PC-3 (cell line): ENCODE measurements at regions not wholly inside any gene's neighbourhood (a gene's known extent, or its start where the extent isn't known, plus 50 kb on each side); places are given as distances from the start of the nearest gene placed in this dataset.

Experiments
- ATAC-seq: fragments of 200-7000 bp; cut with Tn5 transposase; 2 replicates; pipeline ENCODE4 v1.9.1; 2020; ENCODE audit warnings: mild to moderate bottlenecking, moderate library complexity
- BruUV-seq: library from RNA; stranded (reverse); fragments of 400-500 nt; replicated peaks from 2 replicates; lab custom pipeline; 2021; lab: Mats Ljungman, UMichigan
- CTCF ChIA-PET: fragments of 300-600 bp; sonication (Branson Sonifier 250); formaldehyde crosslinking; loops from one replicate; lab custom pipeline; 2022; ENCODE audit warnings: antibody characterized with exemption; lab: Charles Lee
- POLR2A ChIA-PET: fragments of 300-600 bp; sonication (Branson Sonifier 250); formaldehyde crosslinking; loops from one replicate; lab custom pipeline; 2022; ENCODE audit warnings: antibody characterized with exemption; ENCODE audit not compliant: unreplicated experiment; lab: Charles Lee
- DNase-seq: peaks from one replicate; pipeline ENCODE4 v3.0.0-alpha.2; 2015
- H2AFZ ChIP-seq: fragments of 300-600 bp; sonication (generic); 2 replicates; pipeline ENCODE4 v1.6.0; 2016; ENCODE audit warnings: antibody characterized with exemption, low read length
- H3F3A ChIP-seq: fragments of 300-600 bp; sonication (generic); one replicate; pipeline ENCODE4 v1.6.0; 2017; ENCODE audit warnings: antibody characterized with exemption, low read length, control low read depth, mild to moderate bottlenecking; ENCODE audit not compliant: unreplicated experiment
- H3K27ac ChIP-seq: fragments of 300-600 bp; sonication (generic); 2 replicates; pipeline ENCODE4 v1.5.1; 2016; ENCODE audit warnings: mild to moderate bottlenecking, low read length
- H3K27me3 ChIP-seq: fragments of 300-600 bp; sonication (generic); 2 replicates; pipeline ENCODE4 v1.6.1; 2016; ENCODE audit warnings: low read length, mixed read lengths
- H3K36me3 ChIP-seq: fragments of 300-600 bp; sonication (generic); 2 replicates; pipeline ENCODE4 v1.6.1; 2016; ENCODE audit warnings: low read depth, mixed run types, low read length, mixed read lengths
- H3K4me1 ChIP-seq: fragments of 300-600 bp; sonication (generic); 2 replicates; pipeline ENCODE4 v1.5.1; 2016; ENCODE audit warnings: low read length; ENCODE audit not compliant: insufficient read depth
- H3K4me2 ChIP-seq: fragments of 300-600 bp; sonication (generic); 2 replicates; pipeline ENCODE4 v1.6.0; 2016; ENCODE audit warnings: low read length
- H3K4me3 ChIP-seq: fragments of 300-600 bp; sonication (generic); 2 replicates; pipeline ENCODE4 v1.5.1; 2016; ENCODE audit warnings: mild to moderate bottlenecking, low read length, mixed read lengths
- H3K79me2 ChIP-seq: fragments of 300-600 bp; sonication (generic); 2 replicates; pipeline ENCODE4 v1.6.1; 2017; ENCODE audit warnings: low read length, mixed read lengths
- H3K9ac ChIP-seq: fragments of 300-600 bp; sonication (generic); 2 replicates; pipeline ENCODE4 v1.6.0; 2016; ENCODE audit warnings: mild to moderate bottlenecking, low read length
- H3K9me2 ChIP-seq: fragments of 300-600 bp; sonication (generic); replicated peaks from 2 replicates; pipeline ENCODE4 v1.6.1; 2016; ENCODE audit warnings: mixed run types, low read length, mixed read lengths
- H3K9me3 ChIP-seq: fragments of 300-600 bp; sonication (generic); 2 replicates; pipeline ENCODE4 v1.6.1; 2016; ENCODE audit warnings: low read length, mixed read lengths
- H4K20me1 ChIP-seq: fragments of 300-600 bp; sonication (generic); 2 replicates; pipeline ENCODE4 v1.6.1; 2016; ENCODE audit warnings: low read length, mixed read lengths
- CTCF ChIP-seq: fragments of 300-600 bp; sonication (generic); conservative IDR thresholded peaks from 2 replicates; pipeline ENCODE4 v1.5.1; 2017; ENCODE audit warnings: antibody characterized with exemption, low read depth, mild to moderate bottlenecking, low read length
- EZH2 ChIP-seq: fragments of 300-600 bp; sonication (generic); IDR thresholded peaks from one replicate; pipeline ENCODE4 v1.6.1; 2017; ENCODE audit warnings: antibody characterized with exemption, mild to moderate bottlenecking, low read length; ENCODE audit not compliant: unreplicated experiment
- EZH2phosphoT487 ChIP-seq: fragments of 300-600 bp; sonication (generic); IDR thresholded peaks from 2 replicates; pipeline ENCODE4 v1.6.1; 2018; ENCODE audit warnings: mild to moderate bottlenecking, antibody characterized with exemption, low read length, borderline replicate concordance
- intact Hi-C: fragments of 100-400 bp; cut with micrococcal nuclease; formaldehyde crosslinking; loops from 2 replicates; pipeline ENCODE4 v1.9.0; 2023

GRCh38 chr21:27225151-27225550, 258.3 kb upstream of the ADAMTS5 start:
- H3K79me2 ChIP-seq: no peaks in the 10 kb centered on the region
- ATAC-seq: no peak

GRCh38 chr21:27224169-27224568, 257.3 kb upstream of the ADAMTS5 start:
- H3K4me2 ChIP-seq: no peak overlapping the region
- TF ChIP-seq CTCF: no peak
- TF ChIP-seq EZH2: no peak
- TF ChIP-seq EZH2phosphoT487: no peak
- H3K27me3 ChIP-seq: no peaks in the 10 kb centered on the region
- H2AFZ ChIP-seq: no peak overlapping the region
- POLR2A ChIA-PET: no interaction called here
- no peaks in the 10 kb centered on the region for H3K36me3 ChIP-seq
- DNase-seq: no peak
- no TSS peak for BruUV-seq
- intact Hi-C loops: no loop called here
- no peaks in the 10 kb centered on the region for H3F3A ChIP-seq
- no peak overlapping the region for H3K9ac ChIP-seq
- CTCF ChIA-PET: no interaction called here
- no peak overlapping the region for H3K27ac ChIP-seq
- no peak overlapping the region for H3K4me3 ChIP-seq
- no peak for ATAC-seq
- H4K20me1 ChIP-seq: no peaks in the 10 kb centered on the region
- H3K4me1 ChIP-seq: no peaks in the 10 kb centered on the region; the same call in 1 of the 2 replicates
- H3K9me3 ChIP-seq: peaks cover 11% of the 10 kb centered on the region; the same call in 1 of the 2 replicates
- no peaks in the 10 kb centered on the region for H3K79me2 ChIP-seq
- no peaks in the 10 kb centered on the region for H3K9me2 ChIP-seq

More at GRCh38 chr21:27225151-27225550, 258.3 kb upstream of the ADAMTS5 start:
- H3K4me3 ChIP-seq: no peak overlapping the region
- no peak overlapping the region for H3K9ac ChIP-seq
- H2AFZ ChIP-seq: no peak overlapping the region
- intact Hi-C loops: no loop called here
- no peaks in the 10 kb centered on the region for H4K20me1 ChIP-seq
- ChIA-PET POLR2A (interaction anchor here (0.5 kb wide), 1 partner anchor 12 kb away, joined by 5 read pairs; no protein-coding TSS in a partner anchor), CTCF (no interaction called here)
- H3K27ac ChIP-seq: no peak overlapping the region
- no peak overlapping the region for H3K4me2 ChIP-seq
- H3K9me2 ChIP-seq: no peaks in the 10 kb centered on the region
- DNase-seq: no peak
- BruUV-seq: no TSS peak
- H3K9me3 ChIP-seq: peaks cover 11% of the 10 kb centered on the region; the same call in 1 of the 2 replicates
- no peaks in the 10 kb centered on the region for H3K4me1 ChIP-seq
- H3K27me3 ChIP-seq: no peaks in the 10 kb centered on the region
- no peaks in the 10 kb centered on the region for H3K36me3 ChIP-seq
- H3F3A ChIP-seq: no peaks in the 10 kb centered on the region
- no peak for TF ChIP-seq EZH2phosphoT487
- TF ChIP-seq CTCF: no peak
- TF ChIP-seq EZH2: no peak

- H3K4me1 ChIP-seq: no peaks in the 10 kb centered on the region; the same call in 1 of the 2 replicates
- H3K79me2 ChIP-seq: no peaks in the 10 kb centered on the region
- no peak overlapping the region for H3K4me3 ChIP-seq
- ChIA-PET POLR2A (no interaction called here), CTCF (no interaction called here)
- intact Hi-C loops: no loop called here
- H3K27me3 ChIP-seq: no peaks in the 10 kb centered on the region
- peaks cover 13% of the 10 kb centered on the region; the same call in 1 of the 2 replicates for H3K9me3 ChIP-seq
- DNase-seq: no peak
- H2AFZ ChIP-seq: no peak overlapping the region
- no peak for TF ChIP-seq EZH2phosphoT487
- TF ChIP-seq EZH2: no peak
- TF ChIP-seq CTCF: no peak
- no peak overlapping the region for H3K9ac ChIP-seq
- H3K4me2 ChIP-seq: no peak overlapping the region
- H3K9me2 ChIP-seq: no peaks in the 10 kb centered on the region
- no TSS peak for BruUV-seq
- no peak overlapping the region for H3K27ac ChIP-seq
- H3F3A ChIP-seq: no peaks in the 10 kb centered on the region
- no peaks in the 10 kb centered on the region for H4K20me1 ChIP-seq
- H3K36me3 ChIP-seq: no peaks in the 10 kb centered on the region
- no peak for ATAC-seq
These were observed 254.2 kb upstream of the ADAMTS5 start for GRCh38 chr21:27221077-27221476.
